ENCODE measurements at regions not wholly inside any gene's neighbourhood (a gene's known extent, or its start where the extent isn't known, plus 50 kb on each side); places are given as distances from the start of the nearest gene placed in this dataset. TPM values are rescaled to one million over a fixed set of nuclear protein-coding genes. Genes with fewer than 3 reads are reported as not detected.

DNA sequence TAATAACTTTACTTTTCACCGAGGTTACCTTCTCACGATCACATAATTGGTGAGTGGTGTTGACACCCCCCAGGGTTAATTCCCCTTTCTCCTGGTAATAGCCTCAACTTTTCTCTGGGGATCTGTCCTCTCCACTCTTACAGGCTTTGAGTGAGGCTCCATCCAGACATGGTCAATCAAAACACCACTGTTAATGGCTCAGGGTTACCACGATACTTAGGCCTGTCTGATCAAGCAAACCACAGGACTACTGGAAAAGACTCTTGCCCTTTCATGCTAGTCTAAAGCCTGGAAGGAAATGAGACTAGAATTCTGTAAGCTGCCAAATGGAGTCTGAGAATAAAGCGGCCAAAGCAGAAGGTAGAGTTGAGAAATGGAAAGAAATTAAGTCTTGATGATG, 56.5 kb upstream of the STT3B start:
- intact Hi-C loops (cut with DNase I): no loop called here

DNA sequence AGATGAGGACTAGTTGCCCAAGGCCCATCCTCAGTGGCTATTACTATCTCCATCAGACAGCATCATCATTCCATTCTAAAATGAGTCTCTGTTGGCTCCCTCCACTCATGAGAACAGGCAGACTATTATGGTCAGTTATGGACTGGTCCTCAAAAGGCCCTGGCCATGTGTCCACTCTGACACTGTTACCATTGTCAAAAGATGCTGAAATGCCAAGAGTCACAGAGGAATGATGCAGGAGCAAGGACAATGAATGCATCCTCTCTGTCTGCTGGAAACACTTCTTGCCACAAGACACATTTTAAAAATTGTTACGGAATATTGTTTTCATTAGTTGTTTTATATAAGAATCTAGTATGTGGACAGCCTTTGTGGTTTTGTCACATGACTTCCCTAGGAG, 53.3 kb upstream of the STT3B start:
- Histone ChIP-seq H3K9me3 (no peaks in the 10 kb centered on the region), H3K27ac (no peak overlapping the region), H3K4me3 (no peak overlapping the region), H3K27me3 (no peaks in the 10 kb centered on the region), H3K36me3 (no peaks in the 10 kb centered on the region), H3K4me1 (no peaks in the 10 kb centered on the region)
- DNase-seq (ENCODE audit: extremely low spot score in 2 of 2): no peak
- intact Hi-C loops (cut with DNase I): no loop called here
- TF ChIP-seq, protein P1, sequence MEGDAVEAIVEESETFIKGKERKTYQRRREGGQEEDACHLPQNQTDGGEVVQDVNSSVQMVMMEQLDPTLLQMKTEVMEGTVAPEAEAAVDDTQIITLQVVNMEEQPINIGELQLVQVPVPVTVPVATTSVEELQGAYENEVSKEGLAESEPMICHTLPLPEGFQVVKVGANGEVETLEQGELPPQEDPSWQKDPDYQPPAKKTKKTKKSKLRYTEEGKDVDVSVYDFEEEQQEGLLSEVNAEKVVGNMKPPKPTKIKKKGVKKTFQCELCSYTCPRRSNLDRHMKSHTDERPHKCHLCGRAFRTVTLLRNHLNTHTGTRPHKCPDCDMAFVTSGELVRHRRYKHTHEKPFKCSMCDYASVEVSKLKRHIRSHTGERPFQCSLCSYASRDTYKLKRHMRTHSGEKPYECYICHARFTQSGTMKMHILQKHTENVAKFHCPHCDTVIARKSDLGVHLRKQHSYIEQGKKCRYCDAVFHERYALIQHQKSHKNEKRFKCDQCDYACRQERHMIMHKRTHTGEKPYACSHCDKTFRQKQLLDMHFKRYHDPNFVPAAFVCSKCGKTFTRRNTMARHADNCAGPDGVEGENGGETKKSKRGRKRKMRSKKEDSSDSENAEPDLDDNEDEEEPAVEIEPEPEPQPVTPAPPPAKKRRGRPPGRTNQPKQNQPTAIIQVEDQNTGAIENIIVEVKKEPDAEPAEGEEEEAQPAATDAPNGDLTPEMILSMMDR (IDR thresholded peaks at IDR 0.05): no peak
- no peak for TF ChIP-seq POLR2AphosphoS5 (IDR thresholded peaks at IDR 0.05; ENCODE audit: insufficient read depth in 1 of 2, low read depth in 1 of 2)
- TF ChIP-seq POLR2A (IDR thresholded peaks at IDR 0.05): no peak

More for the DNA sequence above, 56.5 kb upstream of the STT3B start:
- Histone ChIP-seq H3K27me3 (no peaks in the 10 kb centered on the region), H3K36me3 (no peaks in the 10 kb centered on the region), H3K27ac (no peak overlapping the region), H3K4me1 (no peaks in the 10 kb centered on the region), H3K4me3 (no peak overlapping the region), H3K9me3 (no peaks in the 10 kb centered on the region)
- TF ChIP-seq POLR2AphosphoS5 (IDR thresholded peaks at IDR 0.05; ENCODE audit: insufficient read depth in 1 of 2, low read depth in 1 of 2): no peak
- TF ChIP-seq POLR2A (IDR thresholded peaks at IDR 0.05): no peak
- TF ChIP-seq, protein P1 (IDR thresholded peaks at IDR 0.05): no peak
- no peak for DNase-seq (ENCODE audit: extremely low spot score in 2 of 2)

GRCh38 chr3:31481697-31482096, 51.0 kb upstream of the STT3B start:
- no peaks in the 10 kb centered on the region for H3K27me3 ChIP-seq
- no peaks in the 10 kb centered on the region for H3K4me1 ChIP-seq
- no peak overlapping the region for H3K27ac ChIP-seq
- no peaks in the 10 kb centered on the region for H3K9me3 ChIP-seq
- no peak for DNase-seq (ENCODE audit: extremely low spot score in 2 of 2)
- H3K4me3 ChIP-seq: no peak overlapping the region
- TF ChIP-seq, protein P1 (IDR thresholded peaks at IDR 0.05): no peak
- no peak for TF ChIP-seq POLR2A (IDR thresholded peaks at IDR 0.05)
- TF ChIP-seq POLR2AphosphoS5 (IDR thresholded peaks at IDR 0.05; ENCODE audit: insufficient read depth in 1 of 2, low read depth in 1 of 2): no peak
- H3K36me3 ChIP-seq: no peaks in the 10 kb centered on the region
- intact Hi-C loops (cut with DNase I): no loop called here

DNA sequence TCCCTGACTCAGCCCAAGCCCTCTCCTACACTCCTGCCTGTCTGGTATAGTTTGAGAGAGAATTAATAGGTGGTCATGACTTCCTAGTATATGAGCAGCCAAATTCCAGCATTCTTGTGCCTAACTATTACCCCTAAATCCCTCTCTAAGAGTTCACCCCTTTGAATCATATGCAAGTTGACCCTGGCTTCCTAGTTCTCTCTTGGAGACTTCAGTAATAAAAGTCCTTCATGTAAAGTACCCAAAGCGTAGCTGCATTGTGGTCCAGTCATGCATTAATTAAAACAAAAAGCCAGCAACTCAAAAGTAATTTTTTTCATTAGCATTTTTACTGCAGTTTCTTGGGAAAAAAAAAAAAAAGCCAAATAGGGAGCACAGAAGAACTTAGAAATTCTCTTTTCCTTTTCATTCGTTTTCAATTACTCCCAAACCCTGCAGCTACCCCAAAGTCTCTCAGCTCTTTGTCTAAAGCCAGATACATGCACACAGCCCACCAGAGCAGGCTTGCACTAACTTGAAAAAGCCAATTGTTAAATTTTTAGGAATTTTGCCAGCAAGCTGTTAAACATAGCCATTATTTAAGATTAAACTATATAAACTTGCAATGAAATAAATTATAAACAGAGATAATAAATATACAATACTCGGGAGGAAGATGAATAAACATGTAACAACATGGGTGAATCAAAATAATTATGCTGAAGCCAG, 50.1 kb upstream of the STT3B start:
- TF ChIP-seq POLR2A (IDR thresholded peaks at IDR 0.05) (no peak), POLR2AphosphoS5 (IDR thresholded peaks at IDR 0.05; ENCODE audit: insufficient read depth in 1 of 2, low read depth in 1 of 2) (no peak)
- TF ChIP-seq, protein P1 (IDR thresholded peaks at IDR 0.05): no peak
- Histone ChIP-seq H3K4me3 (no peak overlapping the region), H3K4me1 (no peaks in the 10 kb centered on the region), H3K9me3 (no peaks in the 10 kb centered on the region), H3K36me3 (no peaks in the 10 kb centered on the region), H3K27me3 (no peaks in the 10 kb centered on the region), H3K27ac (no peak overlapping the region)
- no peak for DNase-seq (ENCODE audit: extremely low spot score in 2 of 2)
- intact Hi-C loops (cut with DNase I): no loop called here

Small RNA genes in the stretch of these regions (microRNA-seq; reads per million reads assigned to microRNA genes)
- 19.1 reads per million, percentile 32 among the genes with 10 or more reads in this experiment for gene MIR466 (ENCODE audit: borderline number of aligned reads, borderline replicate concordance)

Small RNA genes in the stretch of these regions (small RNA-seq; reads per million reads assigned to genes)
- gene MIR466: not detected
- not detected for gene RNA5SP127

Measured in vagina (tissue), 2 donors.